ENCODE measurements at regions not wholly inside any gene's neighbourhood (a gene's known extent, or its start where the extent isn't known, plus 50 kb on each side); places are given as distances from the start of the nearest gene placed in this dataset.
"Not testable (repeated sequence)": the region's sequence is repeated elsewhere in the genome, so short reads cannot be mapped to it uniquely, and the experiment has no call there.

GRCh38 chr2:239558661-239559060 lies 157.8 kb upstream of the HDAC4 start:
- DNase-seq: no peak

GRCh38 chr2:239557516-239557915 lies 156.7 kb upstream of the HDAC4 start:
- no peak for DNase-seq

GRCh38 chr2:239555571-239555905 lies 154.7 kb upstream of the HDAC4 start:
- DNase-seq: no peak

- no peak for DNase-seq
Measured at GRCh38 chr2:239554766-239555570, 154.1 kb upstream of the HDAC4 start.

GRCh38 chr2:239553376-239554000 lies 152.7 kb upstream of the HDAC4 start:
- no peak for DNase-seq

- DNase-seq: no peak
Measured at GRCh38 chr2:239552213-239552926, 151.6 kb upstream of the HDAC4 start.

- DNase-seq: no peak
Measured at GRCh38 chr2:239551206-239551605, 150.4 kb upstream of the HDAC4 start.

GRCh38 chr2:239550357-239550756 lies 149.5 kb upstream of the HDAC4 start:
- no peak for DNase-seq

GRCh38 chr2:239549711-239550255 lies 149.0 kb upstream of the HDAC4 start:
- DNase-seq: no peak

GRCh38 chr2:239548965-239549595 lies 148.3 kb upstream of the HDAC4 start:
- no peak for DNase-seq

- no peak for DNase-seq
Measured at GRCh38 chr2:239548451-239548871, 147.6 kb upstream of the HDAC4 start.

- DNase-seq: not testable (repeated sequence)
Measured at GRCh38 chr2:239547140-239547539, 146.3 kb upstream of the HDAC4 start.

- no peak for DNase-seq
Measured at GRCh38 chr2:239546541-239546940, 145.7 kb upstream of the HDAC4 start.

- DNase-seq: no peak
Measured at GRCh38 chr2:239545741-239546392, 145.0 kb upstream of the HDAC4 start.

- no peak for DNase-seq
Measured at GRCh38 chr2:239544918-239545465, 144.2 kb upstream of the HDAC4 start.

GRCh38 chr2:239544143-239544917 lies 143.5 kb upstream of the HDAC4 start:
- no peak for DNase-seq

- no peak for DNase-seq
Measured at GRCh38 chr2:239543702-239544101, 142.9 kb upstream of the HDAC4 start.

- no peak for DNase-seq
Measured at GRCh38 chr2:239540174-239540573, 139.4 kb upstream of the HDAC4 start.

GRCh38 chr2:239539776-239540100 lies 138.9 kb upstream of the HDAC4 start:
- DNase-seq: no peak

GRCh38 chr2:239539083-239539775 lies 138.4 kb upstream of the HDAC4 start:
- no peak for DNase-seq

Measured in midbrain (tissue), 1 donor.